ENCODE measurements at regions not wholly inside any gene's neighbourhood (a gene's known extent, or its start where the extent isn't known, plus 50 kb on each side); places are given as distances from the start of the nearest gene placed in this dataset.
"Not testable (repeated sequence)": the region's sequence is repeated elsewhere in the genome, so short reads cannot be mapped to it uniquely, and the experiment has no call there.

DNA sequence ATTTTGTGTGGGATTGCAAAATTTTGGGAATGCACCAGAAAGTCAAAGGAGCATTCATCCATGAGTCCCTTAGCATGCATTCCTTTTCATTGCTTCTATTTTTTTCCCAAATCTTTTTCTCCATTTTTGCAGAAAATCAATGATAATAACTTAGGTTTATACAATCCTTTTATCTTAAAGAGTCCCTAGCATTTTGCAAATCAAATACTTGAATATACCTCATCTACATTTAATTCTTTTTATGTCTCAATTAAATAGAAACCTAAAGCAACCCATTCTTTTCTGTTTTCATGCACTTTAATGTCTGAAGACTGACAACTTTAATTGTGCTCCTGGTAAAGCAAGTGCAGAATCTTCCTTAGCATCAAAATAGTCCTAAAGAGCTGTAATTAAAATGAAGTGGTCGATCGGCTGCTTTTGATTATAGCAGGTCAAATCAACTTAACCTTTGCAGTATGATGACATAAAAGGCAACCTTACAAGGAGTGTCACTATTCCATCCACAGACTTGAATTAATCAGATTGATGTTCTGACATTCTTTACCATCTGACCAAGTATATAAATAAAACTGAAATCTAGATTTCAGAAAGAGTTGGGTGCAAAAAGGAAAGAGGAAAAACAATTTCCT is 168.4 kb downstream of the ALG10B start:
- no peak for DNase-seq

DNA sequence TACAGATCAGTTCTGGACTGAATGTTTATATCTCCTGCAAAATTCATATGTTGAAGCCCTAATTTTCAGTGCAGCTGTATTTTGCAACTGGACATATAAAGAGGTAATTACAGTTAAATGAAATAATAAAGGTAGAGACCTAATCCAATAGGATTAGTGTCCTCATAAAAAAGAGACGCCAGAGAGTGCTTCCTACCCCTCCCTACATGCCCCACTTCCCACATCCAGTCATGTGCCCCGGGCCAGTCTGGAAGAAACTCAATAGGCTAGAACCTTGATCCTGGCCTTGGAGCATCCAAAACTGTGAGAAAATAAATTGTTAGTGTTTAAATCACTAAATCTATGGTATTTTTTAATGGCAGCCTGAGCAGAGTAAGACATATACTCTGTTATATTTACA is 172.3 kb downstream of the ALG10B start:
- DNase-seq: no peak

DNA sequence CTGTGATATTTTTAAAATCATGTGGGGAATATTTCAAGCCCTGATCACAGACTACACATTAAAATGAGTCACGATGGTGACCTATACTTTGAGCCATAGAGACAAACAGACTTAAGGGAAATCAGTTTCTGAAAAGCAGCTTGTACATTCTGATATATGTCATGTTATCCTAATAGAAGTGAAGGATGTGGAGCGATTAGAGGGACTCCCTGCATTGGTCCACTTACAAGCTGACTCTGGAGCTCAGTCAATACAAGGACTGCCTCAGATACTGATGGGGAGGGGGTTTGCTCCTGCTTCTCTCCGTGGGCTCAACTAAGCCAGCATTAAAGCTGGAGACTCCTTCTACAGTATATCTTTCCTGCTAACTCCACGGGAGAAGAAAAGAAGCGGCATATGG is 173.5 kb downstream of the ALG10B start:
- no peak for DNase-seq

DNA sequence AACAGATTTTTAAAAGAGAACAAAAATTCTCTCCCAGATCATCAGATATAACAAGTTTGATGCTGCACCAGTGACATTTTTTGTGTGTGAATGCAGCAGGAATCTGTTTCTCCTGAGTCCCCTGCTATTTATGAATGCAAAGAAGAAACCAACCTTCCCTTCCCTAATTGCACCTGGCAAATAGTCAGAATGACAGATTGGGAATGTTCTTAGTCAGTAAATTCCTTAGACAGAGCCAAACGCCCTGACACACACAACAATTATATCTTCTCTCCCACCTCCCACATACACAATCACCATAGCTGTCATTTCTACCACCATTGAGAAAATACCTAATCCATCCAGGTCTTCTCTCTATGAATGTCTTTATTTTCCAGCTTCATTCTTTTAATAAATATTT is 174.4 kb downstream of the ALG10B start:
- DNase-seq: no peak

DNA sequence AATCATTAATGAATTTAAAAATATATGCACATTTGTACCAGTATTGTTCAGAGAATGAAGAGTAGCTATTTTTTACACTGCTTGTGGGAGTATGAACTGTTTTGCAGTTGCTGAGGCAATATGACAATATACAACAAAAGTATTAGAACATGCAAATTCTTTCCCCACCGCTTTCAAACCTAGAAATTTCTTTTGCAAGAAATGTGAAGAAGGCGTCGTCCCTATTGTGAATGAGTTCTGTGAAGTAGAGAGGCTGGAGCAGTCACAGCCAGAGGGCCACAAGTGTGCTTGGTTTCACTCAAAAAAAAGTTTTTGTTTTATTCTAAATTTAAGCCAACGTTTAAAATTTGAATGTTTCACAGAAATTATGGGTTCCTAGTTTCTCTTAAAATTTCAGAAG is 184.9 kb downstream of the ALG10B start:
- DNase-seq: no peak

DNA sequence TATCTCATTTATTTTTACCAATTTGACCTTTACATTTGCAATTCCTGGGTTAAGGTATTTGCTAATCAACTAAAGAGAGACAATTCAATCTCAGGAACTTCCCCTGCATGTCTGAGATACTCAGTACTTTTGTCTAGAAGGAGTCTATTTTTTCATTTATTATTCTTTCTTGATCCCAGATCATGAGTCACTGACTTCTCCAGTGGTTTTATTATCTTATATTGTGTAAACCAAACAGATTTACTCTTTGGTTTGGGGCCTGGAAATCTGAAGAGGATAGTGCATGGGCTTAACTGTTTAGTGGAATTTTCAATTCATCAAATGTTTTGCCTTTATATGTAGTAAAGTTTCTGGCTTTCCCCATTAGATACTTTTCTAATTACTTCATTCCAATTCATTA is 185.4 kb downstream of the ALG10B start:
- DNase-seq: no peak

DNA sequence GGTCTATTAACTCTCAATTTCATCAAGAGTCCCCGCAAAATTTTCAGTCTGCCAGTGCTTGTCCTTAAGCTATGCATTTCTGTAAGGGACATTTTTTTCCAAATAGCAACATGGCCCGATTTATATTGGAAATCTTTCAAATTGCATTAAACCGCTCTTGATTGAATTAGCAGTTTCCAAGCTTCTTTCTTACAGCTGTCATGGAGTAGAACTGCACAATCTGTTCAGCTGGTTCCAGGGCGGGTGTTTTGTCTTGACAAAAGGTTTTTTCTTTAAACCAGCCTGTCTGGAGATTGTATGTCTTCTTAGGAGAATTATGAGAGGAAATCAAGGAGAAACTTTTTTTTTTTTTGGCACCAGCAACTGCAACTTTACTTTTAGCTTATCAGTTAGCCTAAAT is 185.8 kb downstream of the ALG10B start:
- no peak for DNase-seq

DNA sequence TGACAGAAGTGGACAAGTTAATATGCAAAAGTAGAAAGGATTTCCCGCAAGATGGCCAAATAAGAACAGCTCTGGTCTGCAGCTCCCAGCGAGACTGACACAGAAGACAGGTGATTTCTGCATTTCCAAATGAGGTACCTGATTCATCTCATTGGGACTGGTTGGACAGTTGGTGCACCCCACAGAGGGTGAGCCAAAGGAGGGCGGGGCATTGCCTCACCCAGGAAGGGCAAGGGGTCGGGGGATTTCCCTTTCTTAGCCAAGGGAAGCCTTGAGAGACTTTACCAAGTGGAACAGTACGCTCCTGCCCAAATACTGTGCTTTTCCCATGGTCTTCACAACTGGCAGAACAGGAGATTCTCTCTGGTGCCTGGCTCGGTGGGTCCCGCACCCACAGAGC is 191.3 kb downstream of the ALG10B start:
- DNase-seq: no peak

DNA sequence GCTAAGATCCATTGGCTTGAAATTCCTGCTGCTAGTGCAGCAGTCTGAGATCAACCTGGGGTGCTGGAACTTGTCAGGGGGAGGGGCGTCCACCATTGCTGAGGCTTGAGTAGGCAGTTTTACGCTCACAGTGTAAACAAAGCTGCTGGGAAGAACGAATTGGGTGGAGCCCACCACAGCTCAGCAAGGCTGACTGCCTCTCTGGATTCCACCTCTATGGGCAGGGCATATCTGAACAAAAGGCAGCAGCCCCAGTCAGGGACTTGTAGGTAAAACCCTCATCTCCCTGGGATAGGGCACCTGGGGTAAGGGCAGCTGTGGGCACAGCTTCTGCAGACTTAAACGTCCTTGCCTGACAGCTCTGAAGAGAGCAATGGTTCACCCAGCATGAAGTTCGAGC is 191.7 kb downstream of the ALG10B start:
- DNase-seq: no peak

DNA sequence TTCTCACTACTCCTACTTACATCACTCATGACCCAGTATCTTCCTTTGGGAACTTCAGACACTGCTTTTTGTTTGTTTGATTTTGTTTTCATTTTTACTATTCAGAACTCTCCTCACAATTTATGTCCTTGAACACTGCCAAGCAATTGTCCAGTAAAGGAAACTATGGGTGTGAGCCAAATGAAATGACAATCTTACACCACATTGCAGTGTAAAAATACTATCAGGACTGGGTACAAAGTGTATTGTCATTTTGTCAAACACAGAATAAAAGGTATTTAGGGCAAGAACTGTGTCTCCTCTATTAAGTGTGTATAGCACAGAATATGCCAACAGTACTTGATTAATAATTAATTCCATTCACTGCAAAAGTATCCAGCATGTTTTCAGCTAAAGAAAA is 199.3 kb downstream of the ALG10B start:
- DNase-seq: no peak

DNA sequence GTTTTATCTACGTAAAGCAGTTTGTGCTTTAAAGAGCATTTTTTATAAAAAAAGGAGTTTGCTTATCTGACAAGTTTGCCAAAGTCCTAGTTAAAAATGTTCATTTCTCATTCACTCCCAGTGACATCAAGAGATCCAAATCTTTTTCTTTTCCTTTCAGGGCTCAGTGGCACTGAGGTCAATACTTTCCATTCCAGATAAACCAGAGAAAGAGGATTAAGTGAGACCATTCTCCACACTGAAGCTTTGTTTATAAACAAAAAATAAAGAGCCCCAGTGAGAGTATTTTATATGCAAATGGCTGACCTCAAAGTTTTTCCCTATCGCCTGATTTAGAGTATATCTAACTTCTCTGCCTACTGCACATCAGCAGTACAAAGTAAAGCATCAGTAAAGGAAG is 199.8 kb downstream of the ALG10B start:
- DNase-seq: no peak

DNA sequence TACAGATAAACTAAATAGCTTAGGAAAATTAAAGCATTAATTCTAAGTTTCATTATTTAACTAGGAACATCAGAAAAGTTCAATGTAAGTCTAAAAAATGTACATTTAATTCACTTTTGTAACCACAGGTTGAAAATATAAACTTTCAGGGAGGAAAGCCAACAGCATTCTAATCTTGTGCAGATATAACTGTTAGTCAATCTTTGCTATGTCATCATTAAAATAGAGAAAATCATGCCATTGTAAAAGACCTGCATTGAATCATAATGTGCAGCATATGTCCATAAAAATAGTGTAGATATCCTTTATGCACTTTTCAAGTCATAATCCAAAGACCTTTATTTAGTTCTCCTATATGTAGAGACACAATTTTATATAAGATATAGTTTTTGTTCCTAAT is 207.3 kb downstream of the ALG10B start:
- no peak for DNase-seq

DNA sequence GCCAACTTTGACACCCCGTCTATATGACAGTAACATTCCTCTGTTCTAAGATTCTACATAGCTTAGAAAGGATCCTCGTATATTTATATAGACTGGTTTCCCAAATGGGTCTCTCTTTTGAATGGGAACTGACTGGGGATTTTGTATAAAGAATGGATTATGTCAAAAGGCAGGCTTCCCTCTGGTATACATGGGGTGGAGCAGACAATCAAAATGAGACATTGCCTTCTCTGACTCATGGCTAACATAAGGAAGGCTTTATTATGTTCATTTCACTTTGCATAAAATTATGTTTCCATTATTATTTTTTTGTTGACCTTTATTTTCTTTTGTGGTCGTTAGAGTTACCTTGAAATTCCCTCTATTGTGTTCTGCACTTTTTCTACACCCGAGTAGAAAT is 211.1 kb downstream of the ALG10B start:
- no peak for DNase-seq

DNA sequence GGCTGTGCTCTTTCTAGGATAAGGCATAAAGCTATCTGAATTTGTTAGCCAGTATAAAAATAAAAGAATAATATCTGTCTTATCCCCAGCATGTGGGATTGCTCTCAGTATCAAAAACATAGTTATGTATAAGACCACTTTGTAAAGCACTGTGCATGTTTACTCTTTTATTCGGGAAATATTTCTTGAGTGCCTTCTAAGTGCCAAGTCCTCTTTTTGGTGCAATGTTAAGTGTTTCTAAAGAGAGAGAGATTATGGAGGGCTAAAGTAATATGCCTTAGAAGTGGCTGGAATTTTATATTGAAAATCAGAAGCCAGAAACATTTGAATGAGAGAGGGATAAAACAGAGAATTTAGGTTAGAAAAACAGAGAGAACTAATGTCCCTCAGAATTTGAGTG is 212.0 kb downstream of the ALG10B start:
- DNase-seq: no peak

DNA sequence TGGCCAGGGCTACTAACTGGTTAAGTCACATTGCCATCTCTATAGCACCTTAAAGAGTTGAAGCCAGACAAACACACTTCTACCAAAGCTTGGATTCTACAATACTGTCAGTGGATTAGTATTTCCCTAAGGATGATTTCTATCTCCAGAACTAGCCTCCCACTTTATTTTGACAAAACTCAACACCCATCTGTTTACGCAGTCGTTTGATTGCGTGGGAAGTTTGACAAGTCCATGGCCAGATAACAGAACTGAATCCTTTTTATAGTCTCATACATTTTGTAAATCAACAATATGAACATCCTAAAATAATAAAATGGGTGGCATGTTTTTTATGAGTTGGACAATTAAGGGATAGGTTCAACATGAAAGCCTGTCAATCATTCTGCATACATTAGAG is 212.7 kb downstream of the ALG10B start:
- DNase-seq: not testable (repeated sequence)

DNA sequence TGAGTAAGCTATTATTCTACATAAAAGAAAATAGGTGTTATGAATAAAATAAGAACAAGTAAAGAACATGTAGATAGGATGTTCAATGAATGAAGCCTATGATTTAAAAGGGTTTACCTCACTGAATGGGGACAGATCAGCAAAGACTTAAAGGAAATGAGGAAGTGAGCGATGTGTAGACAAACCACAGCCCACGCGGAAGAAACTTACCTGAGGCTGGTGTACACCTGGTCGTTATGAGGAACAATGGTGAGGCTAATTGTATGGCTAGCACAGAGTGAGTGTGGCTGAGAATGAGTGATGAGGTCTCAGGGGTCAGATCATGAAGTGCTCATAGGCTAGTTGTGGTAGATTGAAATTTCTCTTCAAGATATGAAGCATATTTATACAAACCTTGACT is 221.7 kb downstream of the ALG10B start:
- DNase-seq: no peak

DNA sequence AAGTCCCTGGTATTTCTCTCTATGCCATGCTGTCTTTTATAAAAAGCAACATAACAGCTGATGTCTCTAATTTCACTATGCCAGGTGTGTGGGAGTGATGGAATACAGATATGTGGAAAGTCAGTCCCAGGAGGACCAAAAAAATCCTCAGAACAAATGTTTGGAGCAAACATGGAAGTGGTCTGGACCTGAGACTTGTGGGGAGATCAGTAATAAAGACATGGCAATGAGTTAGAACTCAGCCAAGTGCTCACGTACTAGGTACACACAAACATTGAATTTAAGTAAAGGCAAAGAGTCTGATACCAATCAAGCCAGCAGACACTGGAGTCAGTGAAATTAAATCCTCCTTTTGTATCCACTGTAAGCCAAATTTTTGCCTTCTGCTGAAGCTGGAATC is 223.6 kb downstream of the ALG10B start:
- no peak for DNase-seq

DNA sequence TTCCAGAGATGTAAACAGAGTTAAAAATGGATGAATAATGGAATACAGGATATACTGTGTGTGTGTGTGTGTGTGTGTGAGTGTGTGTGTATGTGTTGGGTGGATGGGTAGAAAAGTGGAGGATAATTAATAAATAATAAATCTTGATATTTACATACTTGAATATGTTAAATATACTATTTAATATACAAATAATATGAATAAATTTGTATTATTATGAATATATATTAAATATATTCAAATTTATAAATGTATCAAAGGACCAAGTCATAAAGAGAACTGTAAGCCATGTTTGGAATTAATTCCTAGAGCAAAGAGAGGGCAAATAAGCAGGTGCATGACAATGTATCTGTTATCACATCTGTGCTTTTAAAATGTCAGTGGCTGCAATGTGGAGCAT is 225.3 kb downstream of the ALG10B start:
- DNase-seq: no peak

DNA sequence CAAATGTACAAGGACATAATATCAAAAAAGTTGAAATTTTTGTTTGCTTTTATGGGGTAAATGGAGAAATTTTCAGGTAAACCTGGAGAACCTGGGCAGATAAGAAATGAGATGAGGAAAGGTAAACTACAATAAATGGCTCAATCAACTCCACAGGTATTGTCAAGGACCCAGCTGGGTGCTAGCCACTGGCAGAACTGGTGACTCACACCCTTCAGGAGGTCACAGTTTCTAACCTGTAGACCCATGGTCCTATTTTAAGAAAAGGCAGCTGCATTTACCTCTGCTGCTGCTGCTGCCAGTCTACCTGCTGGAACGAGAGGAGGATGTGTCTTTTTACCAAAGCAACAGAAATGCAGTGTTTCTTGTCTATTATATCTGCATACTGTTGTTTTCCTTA is 226.6 kb downstream of the ALG10B start:
- no peak for DNase-seq

DNA sequence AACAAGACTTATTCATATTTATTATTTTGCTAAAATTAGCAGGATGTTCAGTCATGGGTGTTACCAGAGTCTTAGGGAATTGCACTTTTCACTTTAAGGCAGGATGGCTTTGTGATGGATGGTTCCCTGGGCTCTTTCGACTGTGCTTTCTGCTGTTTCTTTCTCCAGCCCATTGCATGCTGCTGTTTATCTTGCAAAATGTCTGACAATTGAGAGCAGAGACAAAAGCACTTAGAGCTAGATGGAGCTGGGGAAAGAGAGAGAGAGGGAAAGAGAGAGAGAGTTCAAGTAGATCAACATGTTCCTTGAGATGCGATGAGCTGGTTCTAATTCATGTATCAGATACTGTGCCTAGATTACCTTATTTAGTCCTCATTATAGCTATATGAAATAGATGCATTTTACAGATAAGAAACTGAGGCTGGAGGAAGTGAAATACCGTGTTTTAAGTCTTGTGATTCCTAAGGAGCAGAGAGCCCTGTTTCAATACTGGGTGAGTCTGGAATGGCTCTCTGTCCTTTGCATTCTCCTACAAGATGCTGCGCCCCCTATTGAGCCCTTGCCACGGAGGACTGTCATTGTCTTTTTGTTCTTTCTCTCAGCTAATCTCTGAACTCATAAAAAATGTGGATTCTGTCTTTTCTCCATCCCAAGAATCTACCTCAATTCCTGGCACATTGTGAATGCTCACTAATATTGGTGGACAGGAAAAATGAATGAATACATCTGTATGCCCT is 227.9 kb downstream of the ALG10B start:
- DNase-seq: no peak

DNA sequence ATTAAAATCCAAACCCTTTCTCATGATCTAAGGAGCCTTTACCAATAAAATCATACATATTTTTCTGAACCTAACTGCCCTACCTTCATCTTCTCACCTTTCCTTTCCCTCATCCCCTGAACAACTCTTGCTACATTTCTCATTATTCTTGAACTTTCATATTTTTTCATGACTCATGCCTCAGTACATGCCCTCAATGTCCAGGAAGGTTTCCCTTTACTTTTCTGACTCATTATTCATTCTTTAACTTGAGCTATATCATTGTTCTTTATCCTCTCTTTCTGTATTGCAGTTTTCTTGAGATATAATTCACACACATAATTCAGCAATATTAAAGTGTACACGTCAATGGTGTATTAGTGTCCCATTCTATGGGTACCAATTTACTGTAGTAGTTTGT is 231.0 kb downstream of the ALG10B start:
- DNase-seq: no peak

DNA sequence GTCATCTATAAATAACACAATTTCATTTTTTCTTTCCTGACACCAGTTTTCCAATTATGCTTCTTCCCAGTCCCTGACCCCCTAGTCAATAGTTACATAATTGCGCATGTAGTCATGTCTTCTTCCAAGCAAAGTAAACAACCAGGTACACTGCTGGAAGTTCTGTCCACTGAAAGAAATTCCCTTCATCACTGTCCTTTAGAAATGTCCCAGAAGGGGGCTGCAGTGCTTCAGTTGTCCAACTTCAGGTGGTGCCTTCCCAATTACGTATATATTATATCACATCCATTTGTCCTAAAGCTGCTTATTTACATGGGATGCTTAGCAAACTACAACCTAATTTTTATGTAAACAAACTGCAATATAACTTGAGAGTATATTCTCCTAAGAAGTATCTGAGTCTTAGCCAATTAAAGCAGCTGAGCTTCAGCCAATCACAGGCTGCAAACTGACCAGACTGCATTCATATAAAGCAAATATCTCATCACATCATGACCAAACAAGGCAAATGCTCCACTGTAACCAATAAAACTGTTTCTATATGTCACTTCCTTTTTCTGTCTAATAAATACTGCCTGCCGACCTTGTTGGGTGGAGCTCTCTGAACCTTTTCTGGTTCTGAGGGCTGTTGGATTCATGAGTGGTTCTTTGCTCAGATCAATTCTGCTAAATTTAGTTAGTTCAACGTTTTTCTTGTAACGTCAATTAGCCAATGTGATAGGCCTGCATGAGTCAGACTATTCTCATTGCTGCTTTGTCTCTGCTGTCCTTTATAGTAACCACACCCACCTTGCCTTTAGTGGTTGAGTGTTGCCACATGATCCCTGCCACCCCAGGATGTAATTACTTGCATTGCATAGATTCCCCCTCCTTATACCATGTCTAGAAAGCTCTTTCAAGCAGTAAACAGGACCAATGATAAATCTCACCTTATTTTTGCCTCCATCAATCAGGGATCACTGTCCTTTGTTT is 239.3 kb downstream of the ALG10B start:
- DNase-seq: no peak

DNA sequence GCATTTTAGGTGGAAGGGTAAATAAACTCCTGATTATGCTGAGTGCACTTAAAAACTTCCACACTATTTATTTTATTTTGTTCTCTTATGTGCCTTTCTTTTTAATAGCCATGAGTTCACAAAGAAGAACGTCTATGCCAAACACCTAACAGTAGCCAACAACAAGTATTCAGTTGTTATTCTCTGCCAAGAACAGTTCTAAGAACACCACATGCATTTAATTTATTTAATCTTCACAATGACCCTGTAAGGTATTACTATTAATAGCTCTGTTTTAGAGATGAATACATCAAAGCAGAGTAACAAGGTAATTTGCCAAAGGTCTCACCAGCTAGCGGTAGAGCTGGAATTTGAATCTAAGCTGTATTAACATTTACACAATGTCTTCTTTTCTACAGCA is 240.1 kb downstream of the ALG10B start:
- DNase-seq: no peak

DNA sequence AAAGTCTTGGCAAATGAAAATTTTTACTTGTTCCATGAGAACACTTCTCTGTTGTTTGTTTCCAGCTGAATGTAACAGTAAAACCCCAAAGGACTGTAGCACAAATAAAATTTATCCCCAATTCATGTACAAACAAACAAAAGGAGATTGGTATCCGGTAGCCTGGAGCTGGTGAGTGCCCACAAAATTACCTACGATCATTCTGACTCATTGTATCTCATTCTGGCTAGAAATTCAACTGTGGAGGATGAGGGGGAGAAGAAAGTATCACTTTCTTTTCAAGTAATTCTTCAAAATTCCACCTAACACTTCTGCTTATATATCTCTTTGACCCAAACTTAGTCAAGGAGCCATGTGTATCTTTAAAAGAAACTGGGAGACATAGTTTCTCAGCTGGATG is 268.5 kb downstream of the ALG10B start:
- DNase-seq: no peak

Measured in hematopoietic multipotent progenitor cell treated with erythropoietin and hydrocortisone succinate and interleukin-3 and kit ligand, for 6 days (in vitro differentiated cells).